K562 (cell line): ENCODE measurements at regions not wholly inside any gene's neighbourhood (a gene's known extent, or its start where the extent isn't known, plus 50 kb on each side); places are given as distances from the start of the nearest gene placed in this dataset.

Experiments used
- ATAC-seq: fragments of 200-7000 bp; cut with Tn5 transposase; 3 replicates; pipeline ENCODE4 v1.9.1; 2020; ENCODE audit warnings: moderate library complexity
- BruUV-seq: library from RNA; stranded (reverse); fragments of 400-500 nt; replicated peaks from 2 replicates; lab custom pipeline; 2021; lab: Mats Ljungman, UMichigan
- CTCF ChIA-PET: fragments of 300-600 bp; formaldehyde crosslinking; extraction: SDS; loops from one replicate; lab custom pipeline; 2021; ENCODE audit warnings: low intra/inter-chr PET ratio; lab: Yijun Ruan, JAX
- POLR2A ChIA-PET: fragments of 300-600, 350-650 bp; sonication (Branson Sonifier 250); formaldehyde crosslinking; extraction: SDS; loops from one replicate; lab custom pipeline; 2021; ENCODE audit warnings: antibody characterized with exemption, inconsistent platforms; lab: Yijun Ruan, JAX
- DNase-seq, 4 experiments: peaks; one replicate each; pipeline versions ENCODE4 v3.0.0 to v3.0.0-alpha.2; 2011 to 2018; ENCODE audit warnings: low spot score in 3 of 4, mixed read lengths in 3 of 4; ENCODE audit errors: extremely low read depth in 1 of 4
- FAIRE-seq: peaks from 2 replicates; lab custom pipeline; 2011; peaks lifted over from hg19 to GRCh38; lab: Jason Lieb, UNC
- H2AFZ ChIP-seq: 2 replicates; pipeline ENCODE4 v1.6.0; 2011; ENCODE audit warnings: low read depth, low read length, control low read depth, inconsistent platforms
- H3K27ac ChIP-seq: fragments of 200-600 bp; 3 replicates; pipeline ENCODE4 v1.8.0; 2011; ENCODE audit warnings: low read depth, mild to moderate bottlenecking, control low read depth, inconsistent platforms, low read length, moderate library complexity, mixed read lengths; ENCODE audit errors: extremely low read depth
- H3K27me3 ChIP-seq, 2 experiments: fragments of 300-600 bp in 1 of 2; 2 replicates in 1 of 2; 3 replicates in 1 of 2; pipeline versions ENCODE4 v1.6.0 to v1.8.0; 2011; ENCODE audit warnings: inconsistent platforms in 2 of 2, low read length in 2 of 2, mild to moderate bottlenecking in 1 of 2, mixed read lengths in 1 of 2, moderate library complexity in 1 of 2; ENCODE audit not compliant: control insufficient read depth in 2 of 2, insufficient read depth in 2 of 2
- H3K36me3 ChIP-seq: fragments of 300-600 bp; 3 replicates; pipeline ENCODE4 v1.8.0; 2011; ENCODE audit warnings: mild to moderate bottlenecking, low read length, inconsistent platforms; ENCODE audit not compliant: control insufficient read depth, insufficient read depth
- H3K4me1 ChIP-seq, 2 experiments: fragments of 200-600 bp in 1 of 2; replicated peaks in 1 of 2; 2 replicates in 1 of 2; 3 replicates in 1 of 2; pipeline versions ENCODE4 v1.5.1 to v1.8.0; 2011; ENCODE audit warnings: inconsistent platforms in 2 of 2, low read length in 2 of 2, mild to moderate bottlenecking in 1 of 2, mixed read lengths in 1 of 2, moderate library complexity in 1 of 2; ENCODE audit not compliant: control insufficient read depth in 2 of 2, insufficient read depth in 2 of 2
- H3K4me2 ChIP-seq: 2 replicates; pipeline ENCODE4 v1.6.1; 2011; ENCODE audit warnings: low read length, control low read depth, inconsistent platforms, mixed read lengths; ENCODE audit not compliant: insufficient read depth
- H3K4me3 ChIP-seq: fragments of 200-600 bp; sonication (generic), shearing (Covaris generic); 2 replicates; pipeline ENCODE4 v1.5.1; 2016; ENCODE audit warnings: control low read depth, inconsistent platforms
- H3K79me2 ChIP-seq: fragments of 200-600 bp; 3 replicates; pipeline ENCODE4 v1.8.0; 2011; ENCODE audit warnings: low read length, inconsistent platforms; ENCODE audit not compliant: control insufficient read depth, insufficient read depth
- H3K9ac ChIP-seq, 2 experiments: 2 replicates each; pipeline versions ENCODE4 v1.6.0 to v1.6.1; 2011; ENCODE audit warnings: low read depth in 2 of 2, low read length in 2 of 2, control low read depth in 1 of 2, inconsistent platforms in 1 of 2, mild to moderate bottlenecking in 1 of 2, mixed read lengths in 1 of 2; ENCODE audit not compliant: insufficient read depth in 1 of 2
- H3K9me1 ChIP-seq: one replicate; pipeline ENCODE4 v1.6.0; 2011; ENCODE audit warnings: inconsistent platforms, mild to moderate bottlenecking, low read length, moderate library complexity; ENCODE audit not compliant: control insufficient read depth, insufficient read depth
- H3K9me3 ChIP-seq: replicated peaks from 2 replicates; pipeline ENCODE4 v1.5.1; 2011; ENCODE audit warnings: low read depth, low read length, inconsistent platforms; ENCODE audit not compliant: control insufficient read depth, insufficient read depth
- H4K20me1 ChIP-seq: replicated peaks from 2 replicates; pipeline ENCODE4 v1.6.1; 2011; ENCODE audit warnings: low read length, inconsistent platforms, mixed read lengths; ENCODE audit not compliant: control insufficient read depth, insufficient read depth
- CCNT2 ChIP-seq: IDR thresholded peaks from 2 replicates; pipeline ENCODE4 v1.6.1; 2011; ENCODE audit warnings: borderline replicate concordance, low read depth, mild to moderate bottlenecking, moderate library complexity, mixed read lengths, low read length; ENCODE audit not compliant: insufficient read length; ENCODE audit errors: extremely low read depth
- ELK3 ChIP-seq: fragments of 450-650 bp; formaldehyde crosslinking; IDR thresholded peaks from 2 replicates; pipeline ENCODE4 v1.4.0; 2020; ENCODE audit warnings: mild to moderate bottlenecking
- LCOR ChIP-seq: sonication (generic); formaldehyde crosslinking; IDR thresholded peaks from 2 replicates; pipeline ENCODE4 v1.8.0; 2022; ENCODE audit warnings: mild to moderate bottlenecking, missing genetic modification reagents
- MAFG ChIP-seq: fragments of 450-650 bp; conservative IDR thresholded peaks from 2 replicates; pipeline ENCODE4 v1.6.1; 2016; ENCODE audit warnings: missing genetic modification characterization, missing compliant biosample characterization
- NR2C1 ChIP-seq, 2 experiments: fragments of 450-650 bp; IDR thresholded peaks; 2 replicates each; pipeline ENCODE4 v1.6.1; 2017; ENCODE audit warnings: mild to moderate bottlenecking in 2 of 2, antibody characterized with exemption in 1 of 2, inconsistent platforms in 1 of 2, missing compliant biosample characterization in 1 of 2, missing genetic modification characterization in 1 of 2
- NR3C1 ChIP-seq: sonication (generic); formaldehyde crosslinking; IDR thresholded peaks from 2 replicates; pipeline ENCODE4 v1.8.1; 2022; ENCODE audit warnings: missing genetic modification reagents
- PHF21A ChIP-seq: fragments of 450-650 bp; IDR thresholded peaks from 2 replicates; pipeline ENCODE4 v1.6.1; 2017; ENCODE audit warnings: low read depth, borderline replicate concordance
- RBM15 ChIP-seq: fragments of 200-400 bp; formaldehyde crosslinking; IDR thresholded peaks from 2 replicates; pipeline ENCODE4 v1.6.1; 2018; ENCODE audit warnings: mild to moderate bottlenecking, low read length, moderate library complexity; ENCODE audit not compliant: insufficient read depth
- SETDB1 ChIP-seq: IDR thresholded peaks from one replicate; pipeline ENCODE4 v1.6.1; 2012; ENCODE audit warnings: low read length, control low read depth, inconsistent platforms
- SIRT6 ChIP-seq: IDR thresholded peaks from one replicate; pipeline ENCODE4 v1.6.1; 2012; ENCODE audit warnings: low read depth, mild to moderate bottlenecking, control low read depth, inconsistent platforms, low read length, moderate library complexity
- SLC30A9 ChIP-seq: fragments of 250-450 bp; sonication (Bioruptor Pico); IDR thresholded peaks from 2 replicates; pipeline ENCODE4 v1.8.0; 2022; ENCODE audit warnings: mild to moderate bottlenecking, moderate library complexity
- TAF9B ChIP-seq: fragments of 450-650 bp; IDR thresholded peaks from 2 replicates; pipeline ENCODE4 v1.6.1; 2018; ENCODE audit warnings: mild to moderate bottlenecking; ENCODE audit not compliant: partially characterized antibody
- ZNF212 ChIP-seq: fragments of 450-650 bp; formaldehyde crosslinking; IDR thresholded peaks from 2 replicates; pipeline ENCODE4 v1.4.0; 2020; ENCODE audit warnings: mild to moderate bottlenecking
- ZNF311 ChIP-seq: fragments of 250-450 bp; sonication (Bioruptor Pico); IDR thresholded peaks from 2 replicates; pipeline ENCODE4 v1.4.0; 2020; ENCODE audit warnings: mild to moderate bottlenecking, moderate library complexity
- ZNF75A ChIP-seq: fragments of 450-650 bp; formaldehyde crosslinking; IDR thresholded peaks from 2 replicates; pipeline ENCODE4 v1.4.0; 2020; ENCODE audit warnings: mild to moderate bottlenecking
- ZNF764 ChIP-seq: fragments of 250-450 bp; sonication (Bioruptor Pico); IDR thresholded peaks from 2 replicates; pipeline ENCODE4 v1.4.0; 2020; ENCODE audit warnings: low read depth, mild to moderate bottlenecking, moderate library complexity
- ZNF830 ChIP-seq: fragments of 250-450 bp; sonication (Bioruptor Pico); IDR thresholded peaks from 2 replicates; pipeline ENCODE4 v1.5.0; 2021; ENCODE audit warnings: mild to moderate bottlenecking
- WGBS: fragments of 100-300 bp; shearing (Covaris generic); methylation state at CpG from one replicate; pipeline ENCODE4 v1.1.6; 2016; ENCODE audit warnings: low coverage, mixed read lengths; ENCODE audit not compliant: insufficient coverage; ENCODE audit errors: missing lambda C conversion rate; 5-methylcytosine and 5-hydroxymethylcytosine counted together
- in situ Hi-C: fragments of 300-500 bp; cut with MboI; formaldehyde crosslinking; loops from 4 replicates; pipeline ENCODE4 v1.15.0; 2018; ENCODE audit warnings: inconsistent platforms, mixed read lengths
- intact Hi-C: fragments of 100-400 bp; cut with micrococcal nuclease; formaldehyde crosslinking; loops from 2 replicates; pipeline ENCODE4 v1.14.2; 2022
- TF ChIP-seq, protein P1 (sequence below): fragments of 250-450 bp; sonication (Bioruptor Pico); IDR thresholded peaks from 2 replicates; pipeline ENCODE4 v1.5.0; 2021; ENCODE audit warnings: mild to moderate bottlenecking, borderline replicate concordance

DNA sequence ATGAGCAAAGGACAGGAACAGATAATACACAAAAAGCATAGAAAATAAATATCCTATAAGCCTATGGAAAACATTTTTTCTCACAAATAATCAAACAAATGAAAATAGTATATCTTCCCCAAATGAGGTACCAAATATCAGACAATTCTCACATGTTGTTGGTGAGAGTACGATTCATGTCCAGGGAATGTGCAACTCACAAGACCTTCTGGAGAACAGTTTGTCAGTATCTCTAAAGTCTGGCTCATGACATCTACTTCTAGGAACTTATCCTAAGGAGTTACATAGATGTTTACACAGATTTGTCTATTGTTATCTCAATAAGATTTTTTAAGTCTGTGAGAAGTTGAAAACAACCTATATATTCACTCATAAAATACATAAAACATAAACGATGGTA lies 80.3 kb upstream of the ARHGEF7 start:
- H3K27me3 ChIP-seq, result no peaks in the 10 kb centered on the region
- H3K9me3 ChIP-seq, result no peaks in the 10 kb centered on the region
- H3K4me2 ChIP-seq, result no peak overlapping the region
- no peaks in the 10 kb centered on the region for H3K9me1 ChIP-seq
- TF ChIP-seq PHF21A (no peak), ZNF75A (CRISPR knock-in tag) (no peak), ZNF212 (CRISPR knock-in tag) (no peak), ZNF311 (no peak), NR3C1 (no peak), ZNF764 (CRISPR knock-in tag) (no peak), MAFG (tag) (no peak), ELK3 (CRISPR knock-in tag) (no peak), SETDB1 (no peak), ZNF830 (CRISPR knock-in tag) (no peak), NR2C1 (IDR thresholded peaks at IDR 0.05) (no peak), NR2C1 (tag; IDR thresholded peaks at IDR 0.05) (no peak), SIRT6 (no peak), LCOR (no peak), TAF9B (no peak), RBM15 (no peak), SLC30A9 (CRISPR knock-in tag) (no peak), CCNT2 (no peak)
- TF ChIP-seq, protein P1, sequence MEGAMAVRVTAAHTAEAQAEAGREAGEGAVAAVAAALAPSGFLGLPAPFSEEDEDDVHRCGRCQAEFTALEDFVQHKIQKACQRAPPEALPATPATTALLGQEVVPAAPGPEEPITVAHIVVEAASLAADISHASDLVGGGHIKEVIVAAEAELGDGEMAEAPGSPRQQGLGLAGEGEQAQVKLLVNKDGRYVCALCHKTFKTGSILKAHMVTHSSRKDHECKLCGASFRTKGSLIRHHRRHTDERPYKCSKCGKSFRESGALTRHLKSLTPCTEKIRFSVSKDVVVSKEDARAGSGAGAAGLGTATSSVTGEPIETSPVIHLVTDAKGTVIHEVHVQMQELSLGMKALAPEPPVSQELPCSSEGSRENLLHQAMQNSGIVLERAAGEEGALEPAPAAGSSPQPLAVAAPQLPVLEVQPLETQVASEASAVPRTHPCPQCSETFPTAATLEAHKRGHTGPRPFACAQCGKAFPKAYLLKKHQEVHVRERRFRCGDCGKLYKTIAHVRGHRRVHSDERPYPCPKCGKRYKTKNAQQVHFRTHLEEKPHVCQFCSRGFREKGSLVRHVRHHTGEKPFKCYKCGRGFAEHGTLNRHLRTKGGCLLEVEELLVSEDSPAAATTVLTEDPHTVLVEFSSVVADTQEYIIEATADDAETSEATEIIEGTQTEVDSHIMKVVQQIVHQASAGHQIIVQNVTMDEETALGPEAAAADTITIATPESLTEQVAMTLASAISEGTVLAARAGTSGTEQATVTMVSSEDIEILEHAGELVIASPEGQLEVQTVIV (CRISPR knock-in tag), result no peak
- CTCF ChIA-PET, result no interaction called here
- no peak overlapping the region for H3K4me3 ChIP-seq
- in situ Hi-C loops, result no loop called here
- intact Hi-C loops, result loop anchor here (5.0 kb wide), 1 partner anchor 68 kb away; no protein-coding TSS in a partner anchor
- BruUV-seq, result no TSS peak
- H3K4me1 ChIP-seq, result peaks cover 12 to 18% of the 10 kb centered on the region in 2 experiments; a peak in 4 of 5 replicates
- DNase-seq (no peak), FAIRE-seq (no peak), ATAC-seq (no peak)
- no peak overlapping the region for H2AFZ ChIP-seq
- 0% methylated on average over 2 of the region's 2 CpGs for WGBS
- H4K20me1 ChIP-seq, result no peaks in the 10 kb centered on the region
- no peak overlapping the region for H3K27ac ChIP-seq
- H3K9ac ChIP-seq, result no peak overlapping the region; a peak in 1 of 4 replicates
- POLR2A ChIA-PET, result interaction anchor here (1.3 kb wide), 1 partner anchor 12 kb away, joined by 5 read pairs; no protein-coding TSS in a partner anchor
- H3K36me3 ChIP-seq, result no peaks in the 10 kb centered on the region
- H3K79me2 ChIP-seq, result no peaks in the 10 kb centered on the region
